Adrenal gland (tissue), 9 donors: ENCODE measurements at regions not wholly inside any gene's neighbourhood (a gene's known extent, or its start where the extent isn't known, plus 50 kb on each side); places are given as distances from the start of the nearest gene placed in this dataset.

Experiments used
- DNase-seq, 7 donors: peaks; one replicate each; pipeline ENCODE4 v3.0.0-alpha.2; 2019 to 2020
- H3K27ac ChIP-seq, 5 donors: fragments of 200-600 bp; sonication (generic) in 4 of 5; 1 replicate in 3 of 5; 2 replicates in 2 of 5; pipeline versions ENCODE4 v1.5.1 to v1.8.0; 2016 to 2020; ENCODE audit warnings: mild to moderate bottlenecking in 1 of 5
- H3K27me3 ChIP-seq: fragments of 200-600 bp; 2 replicates; pipeline ENCODE4 v1.8.0; 2021
- H3K36me3 ChIP-seq, 2 donors: fragments of 200-600 bp; replicated peaks in 1 of 2; 1 replicate in 1 of 2; 2 replicates in 1 of 2; pipeline versions ENCODE4 v1.5.1 to v1.8.0; 2018 to 2022
- H3K4me1 ChIP-seq, 2 donors: fragments of 200-600 bp; replicated peaks in 1 of 2; 1 replicate in 1 of 2; 2 replicates in 1 of 2; pipeline versions ENCODE4 v1.5.1 to v1.8.0; 2018 to 2021
- H3K4me3 ChIP-seq, 4 donors: fragments of 200-600 bp; sonication (generic) in 3 of 4; one replicate each; pipeline ENCODE4 v1.5.1; 2016 to 2018
- H3K9me3 ChIP-seq, 3 donors: fragments of 200-600 bp; sonication (generic) in 1 of 3; replicated peaks in 1 of 3; 1 replicate in 2 of 3; 2 replicates in 1 of 3; pipeline versions ENCODE4 v1.5.1 to v1.8.0; 2016 to 2021
- POLR2A ChIP-seq, 2 donors: fragments of 450-650 bp; IDR thresholded peaks; one replicate each; pipeline ENCODE4 v1.6.1; 2017; ENCODE audit warnings: antibody characterized with exemption in 2 of 2, mild to moderate bottlenecking in 2 of 2, moderate library complexity in 1 of 2
- WGBS, 4 donors: extraction: QIAGEN DNeasy Blood & Tissue Kit in 2 of 4; methylation state at CpG; one replicate each; pipeline versions ENCODE4 v1.1.5 to v1.1.7; 2013 to 2017; 5-methylcytosine and 5-hydroxymethylcytosine counted together
- intact Hi-C, 2 donors: fragments of 100-400 bp; cut with DNase I; formaldehyde crosslinking; loops; one replicate each; pipeline versions ENCODE4 v1.14.1 to v1.15.0; 2022 to 2023
- TF ChIP-seq, protein P1 (sequence below), 6 experiments: fragments of 450-650 bp in 4 of 6; fragments of 200-600 bp in 2 of 6; sonication (generic) in 1 of 6; IDR thresholded peaks; 1 replicate in 5 of 6; 2 replicates in 1 of 6; pipeline versions ENCODE4 v1.5.1 to v1.8.0; 2016 to 2021; ENCODE audit warnings: antibody characterized with exemption in 6 of 6, mild to moderate bottlenecking in 2 of 6, moderate library complexity in 1 of 6
- donor health status: healthy with polysubstance abuse.
- donor health status: Bipolar disorder and iron deficiency.
- donor health status: DM: yes; HTN: yes; CAD: no.
- donor health status: DM: no; HTN: no; CAD: no.
- donor health status: DM: no; HTN: no; CAD: no.

GRCh38 chr3:22621205-22621809 lies 581.8 kb upstream of the UBE2E2 start:
- Histone ChIP-seq H3K4me1 (no peaks in the 10 kb centered on the region), H3K27ac (no peak overlapping the region), H3K36me3 (no peaks in the 10 kb centered on the region), H3K9me3 (no peaks in the 10 kb centered on the region), H3K4me3 (no peak overlapping the region), H3K27me3 (no peaks in the 10 kb centered on the region)
- intact Hi-C loops, result no loop called here
- no peak for DNase-seq
- 74 to 80% (median 76%) methylated on average over 4 of the region's 4 CpGs for WGBS, 4 donors
- TF ChIP-seq, protein P1, sequence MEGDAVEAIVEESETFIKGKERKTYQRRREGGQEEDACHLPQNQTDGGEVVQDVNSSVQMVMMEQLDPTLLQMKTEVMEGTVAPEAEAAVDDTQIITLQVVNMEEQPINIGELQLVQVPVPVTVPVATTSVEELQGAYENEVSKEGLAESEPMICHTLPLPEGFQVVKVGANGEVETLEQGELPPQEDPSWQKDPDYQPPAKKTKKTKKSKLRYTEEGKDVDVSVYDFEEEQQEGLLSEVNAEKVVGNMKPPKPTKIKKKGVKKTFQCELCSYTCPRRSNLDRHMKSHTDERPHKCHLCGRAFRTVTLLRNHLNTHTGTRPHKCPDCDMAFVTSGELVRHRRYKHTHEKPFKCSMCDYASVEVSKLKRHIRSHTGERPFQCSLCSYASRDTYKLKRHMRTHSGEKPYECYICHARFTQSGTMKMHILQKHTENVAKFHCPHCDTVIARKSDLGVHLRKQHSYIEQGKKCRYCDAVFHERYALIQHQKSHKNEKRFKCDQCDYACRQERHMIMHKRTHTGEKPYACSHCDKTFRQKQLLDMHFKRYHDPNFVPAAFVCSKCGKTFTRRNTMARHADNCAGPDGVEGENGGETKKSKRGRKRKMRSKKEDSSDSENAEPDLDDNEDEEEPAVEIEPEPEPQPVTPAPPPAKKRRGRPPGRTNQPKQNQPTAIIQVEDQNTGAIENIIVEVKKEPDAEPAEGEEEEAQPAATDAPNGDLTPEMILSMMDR (IDR thresholded peaks at IDR 0.05), result no peak
- no peak for TF ChIP-seq POLR2A (IDR thresholded peaks at IDR 0.05)

GRCh38 chr3:22627993-22628499 lies 575.1 kb upstream of the UBE2E2 start:
- 67 to 89% (median 81%) methylated on average over 1 to 3 of the region's 3 CpGs; no CpG with 5 or more reads in 1 of the 4 donors for WGBS, 4 donors
- Histone ChIP-seq H3K27ac (no peak overlapping the region), H3K9me3 (no peaks in the 10 kb centered on the region), H3K36me3 (no peaks in the 10 kb centered on the region), H3K4me1 (no peaks in the 10 kb centered on the region), H3K4me3 (no peak overlapping the region), H3K27me3 (no peaks in the 10 kb centered on the region)
- no peak for DNase-seq
- intact Hi-C loops, result no loop called here
- TF ChIP-seq, protein P1 (IDR thresholded peaks at IDR 0.05), result no peak
- TF ChIP-seq POLR2A (IDR thresholded peaks at IDR 0.05), result no peak

DNA sequence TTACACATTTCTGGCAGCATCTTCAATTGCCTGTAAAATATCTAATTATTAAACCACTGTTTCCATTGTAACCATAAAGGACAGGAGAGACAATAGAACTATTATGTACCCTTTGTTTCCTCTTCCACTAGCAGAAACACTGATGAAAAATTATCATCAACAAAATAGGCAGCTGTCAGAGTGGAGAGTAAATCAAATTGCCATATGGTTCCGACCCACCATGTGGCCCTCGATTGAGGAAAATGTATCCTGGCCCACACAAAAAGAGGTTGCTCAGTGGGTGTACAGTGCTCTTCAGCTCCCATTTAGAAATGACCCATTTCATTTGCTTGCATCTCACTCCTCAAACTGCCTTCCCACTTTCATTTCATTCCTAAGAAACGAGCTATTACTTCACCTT lies 570.6 kb upstream of the UBE2E2 start:
- no peaks in the 10 kb centered on the region for H3K36me3 ChIP-seq
- TF ChIP-seq, protein P1 (IDR thresholded peaks at IDR 0.05), result no peak
- TF ChIP-seq POLR2A (IDR thresholded peaks at IDR 0.05), result no peak
- DNase-seq, result no peak
- H3K9me3 ChIP-seq, result no peaks in the 10 kb centered on the region
- H3K27me3 ChIP-seq, result no peaks in the 10 kb centered on the region
- no peaks in the 10 kb centered on the region for H3K4me1 ChIP-seq
- no peak overlapping the region for H3K27ac ChIP-seq
- intact Hi-C loops, result no loop called here
- 61 to 75% (median 65%) methylated on average over 3 of the region's 3 CpGs for WGBS, 4 donors
- H3K4me3 ChIP-seq, result no peak overlapping the region

DNA sequence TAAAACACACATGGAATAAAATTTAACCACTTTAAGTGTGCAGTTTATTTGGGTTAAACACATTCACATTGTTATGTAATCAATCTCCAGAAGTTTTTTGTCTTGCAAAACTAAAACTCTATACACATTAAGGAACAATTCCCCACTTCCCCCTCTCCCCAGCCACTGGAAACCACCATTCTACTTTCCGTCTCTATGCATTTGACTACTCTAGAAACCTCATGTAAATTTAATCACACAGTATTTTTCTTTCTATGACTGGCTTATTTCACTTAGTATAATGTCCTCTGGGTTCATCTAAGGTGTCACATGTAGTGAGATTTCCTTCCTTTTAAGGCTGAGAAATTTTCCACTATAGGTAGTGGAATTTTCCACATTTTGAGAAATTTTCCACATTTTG lies 568.7 kb upstream of the UBE2E2 start:
- intact Hi-C loops, result no loop called here
- 63 to 65% (median 64%) methylated on average over 1 of the region's 1 CpG for WGBS, 4 donors
- no peak for TF ChIP-seq POLR2A (IDR thresholded peaks at IDR 0.05)
- TF ChIP-seq, protein P1 (IDR thresholded peaks at IDR 0.05), result no peak
- H3K4me1 ChIP-seq, result no peaks in the 10 kb centered on the region
- no peak overlapping the region for H3K4me3 ChIP-seq
- H3K36me3 ChIP-seq, result no peaks in the 10 kb centered on the region
- no peak for DNase-seq
- H3K27ac ChIP-seq, result no peak overlapping the region
- no peaks in the 10 kb centered on the region for H3K27me3 ChIP-seq
- H3K9me3 ChIP-seq, result no peaks in the 10 kb centered on the region
